ENCODE measurements at regions not wholly inside any gene's neighbourhood (a gene's known extent, or its start where the extent isn't known, plus 50 kb on each side); places are given as distances from the start of the nearest gene placed in this dataset.

DNA sequence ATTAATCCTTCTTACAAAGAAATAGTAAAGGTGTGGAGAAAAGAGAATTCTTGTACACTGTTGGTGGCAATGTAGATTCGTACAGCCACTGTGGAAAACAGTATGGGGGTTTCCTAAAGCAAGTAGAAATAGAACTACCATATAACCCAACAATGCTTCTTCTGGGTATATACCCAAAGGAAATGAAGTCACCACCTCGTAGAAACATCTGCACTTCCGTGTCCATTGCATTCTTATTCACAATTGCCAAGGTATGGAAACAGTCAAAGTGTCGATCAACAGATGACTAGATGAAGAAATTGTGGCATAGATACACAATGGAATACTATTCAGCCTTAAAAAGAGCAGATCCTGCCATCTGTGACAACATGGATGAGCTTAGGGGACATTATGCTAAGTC is 93.4 kb upstream of the TGIF1 start:
- ATAC-seq (ENCODE audit: poor library complexity) (no peak), DNase-seq (peak in 2 of 14 experiments; percentile 6 to 28)
- intact Hi-C loops (cut with DNase I, micrococcal nuclease): no loop called here
- no peaks in the 10 kb centered on the region for H3K36me3 Mint-ChIP-seq (ENCODE audit: low read depth)
- H3K4me3 ChIP-seq (ENCODE audit: low read length): no peak overlapping the region
- H3K36me3 ChIP-seq (ENCODE audit: insufficient read depth, low read length): no peaks in the 10 kb centered on the region
- TF ChIP-seq, protein P1, sequence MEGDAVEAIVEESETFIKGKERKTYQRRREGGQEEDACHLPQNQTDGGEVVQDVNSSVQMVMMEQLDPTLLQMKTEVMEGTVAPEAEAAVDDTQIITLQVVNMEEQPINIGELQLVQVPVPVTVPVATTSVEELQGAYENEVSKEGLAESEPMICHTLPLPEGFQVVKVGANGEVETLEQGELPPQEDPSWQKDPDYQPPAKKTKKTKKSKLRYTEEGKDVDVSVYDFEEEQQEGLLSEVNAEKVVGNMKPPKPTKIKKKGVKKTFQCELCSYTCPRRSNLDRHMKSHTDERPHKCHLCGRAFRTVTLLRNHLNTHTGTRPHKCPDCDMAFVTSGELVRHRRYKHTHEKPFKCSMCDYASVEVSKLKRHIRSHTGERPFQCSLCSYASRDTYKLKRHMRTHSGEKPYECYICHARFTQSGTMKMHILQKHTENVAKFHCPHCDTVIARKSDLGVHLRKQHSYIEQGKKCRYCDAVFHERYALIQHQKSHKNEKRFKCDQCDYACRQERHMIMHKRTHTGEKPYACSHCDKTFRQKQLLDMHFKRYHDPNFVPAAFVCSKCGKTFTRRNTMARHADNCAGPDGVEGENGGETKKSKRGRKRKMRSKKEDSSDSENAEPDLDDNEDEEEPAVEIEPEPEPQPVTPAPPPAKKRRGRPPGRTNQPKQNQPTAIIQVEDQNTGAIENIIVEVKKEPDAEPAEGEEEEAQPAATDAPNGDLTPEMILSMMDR (IDR thresholded peaks at IDR 0.05): no peak
- peaks cover 10% of the 10 kb centered on the region for H3K4me1 Mint-ChIP-seq (ENCODE audit: low read depth)
- H3K27me3 ChIP-seq (ENCODE audit: control insufficient read depth in 1 of 2, insufficient read depth in 2 of 2, low read length in 2 of 2): no peaks in the 10 kb centered on the region
- H3K4me3 Mint-ChIP-seq: no peak overlapping the region
- H3K9me3 ChIP-seq (ENCODE audit: control insufficient read depth in 1 of 2, insufficient read depth in 1 of 2, low read length in 2 of 2): peaks cover 0 to 6% of the 10 kb centered on the region in 2 experiments
- POLR2A ChIA-PET: no interaction called here
- no peak overlapping the region for H3K27ac ChIP-seq (ENCODE audit: low read depth in 1 of 2, low read length in 2 of 2)
- no peaks in the 10 kb centered on the region for H3K4me1 ChIP-seq (ENCODE audit: insufficient read depth, low read length)
- CTCF ChIA-PET: interaction anchor here (1.1 kb wide), 1 partner anchor 60 kb away, joined by 4 read pairs; no protein-coding TSS in a partner anchor
- no peaks in the 10 kb centered on the region for H3K27me3 Mint-ChIP-seq
- H3K9me3 Mint-ChIP-seq: no peaks in the 10 kb centered on the region
- no peak overlapping the region for H3K27ac Mint-ChIP-seq

DNA sequence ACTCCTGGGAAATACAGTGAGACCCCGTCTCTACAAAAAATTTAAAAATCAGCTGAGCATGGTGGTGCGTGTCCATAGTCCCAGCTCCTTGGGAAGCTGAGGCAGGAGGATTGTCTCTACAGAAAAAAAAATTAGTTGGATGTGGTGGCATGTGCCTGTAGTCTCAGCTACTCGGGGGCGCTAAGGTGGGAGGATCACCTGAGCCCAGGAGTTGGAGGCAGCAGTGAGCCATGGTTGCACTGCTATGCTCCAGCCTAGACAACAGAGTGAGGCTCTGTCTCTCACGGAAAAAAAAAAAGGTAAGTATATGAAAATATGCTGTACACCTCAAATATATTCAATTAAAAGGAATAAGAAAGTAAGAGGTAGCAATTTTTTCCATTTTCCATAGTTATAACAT is 92.5 kb upstream of the TGIF1 start:
- no peak overlapping the region for H3K27ac Mint-ChIP-seq
- H3K27me3 Mint-ChIP-seq: no peaks in the 10 kb centered on the region
- Histone ChIP-seq H3K4me1 (ENCODE audit: insufficient read depth, low read length) (no peaks in the 10 kb centered on the region), H3K36me3 (ENCODE audit: insufficient read depth, low read length) (no peaks in the 10 kb centered on the region), H3K27ac (ENCODE audit: low read depth in 1 of 2, low read length in 2 of 2) (no peak overlapping the region), H3K27me3 (ENCODE audit: control insufficient read depth in 1 of 2, insufficient read depth in 2 of 2, low read length in 2 of 2) (no peaks in the 10 kb centered on the region), H3K4me3 (ENCODE audit: low read length) (no peak overlapping the region), H3K9me3 (ENCODE audit: control insufficient read depth in 1 of 2, insufficient read depth in 1 of 2, low read length in 2 of 2) (peaks cover 0 to 6% of the 10 kb centered on the region in 2 experiments)
- no peak for DNase-seq
- H3K9me3 Mint-ChIP-seq: no peaks in the 10 kb centered on the region
- peaks cover 10% of the 10 kb centered on the region for H3K4me1 Mint-ChIP-seq (ENCODE audit: low read depth)
- ChIA-PET CTCF (interaction anchor here (1.1 kb wide), 1 partner anchor 309 kb away, joined by 3 read pairs; no protein-coding TSS in a partner anchor), POLR2A (no interaction called here)
- H3K4me3 Mint-ChIP-seq: no peak overlapping the region
- intact Hi-C loops (cut with DNase I, micrococcal nuclease): no loop called here
- ATAC-seq (ENCODE audit: poor library complexity): no peak
- H3K36me3 Mint-ChIP-seq (ENCODE audit: low read depth): no peaks in the 10 kb centered on the region
- TF ChIP-seq, protein P1 (IDR thresholded peaks at IDR 0.05): no peak

DNA sequence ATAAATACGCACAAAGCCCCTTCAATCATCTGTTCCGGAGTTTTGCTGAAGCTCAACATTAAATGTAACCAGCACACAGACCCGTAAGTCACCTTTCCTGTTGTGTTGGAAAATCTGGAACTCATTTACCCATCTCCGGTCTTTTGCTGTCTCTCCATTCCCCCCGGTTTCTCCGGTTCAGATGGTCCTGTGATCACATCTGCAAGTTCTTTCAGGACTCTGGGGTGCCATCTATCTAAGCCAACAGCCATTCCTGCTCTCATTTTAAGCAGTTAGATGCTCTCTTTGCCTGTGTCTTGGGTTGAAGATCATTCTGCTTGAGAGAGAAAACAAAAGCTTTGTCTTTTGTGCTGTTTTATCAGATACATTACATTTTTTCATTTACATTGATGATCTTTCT is 91.7 kb upstream of the TGIF1 start:
- TF ChIP-seq, protein P1 (IDR thresholded peaks at IDR 0.05): no peak
- H3K4me1 ChIP-seq (ENCODE audit: insufficient read depth, low read length): no peaks in the 10 kb centered on the region
- ChIA-PET CTCF (interaction anchor here (1.1 kb wide), 1 partner anchor 308 kb away, joined by 3 read pairs; no protein-coding TSS in a partner anchor), POLR2A (no interaction called here)
- Mint-ChIP-seq H3K36me3 (ENCODE audit: low read depth) (no peaks in the 10 kb centered on the region), H3K4me1 (ENCODE audit: low read depth) (peaks cover 10% of the 10 kb centered on the region), H3K27ac (no peak overlapping the region), H3K9me3 (no peaks in the 10 kb centered on the region), H3K4me3 (no peak overlapping the region), H3K27me3 (no peaks in the 10 kb centered on the region)
- H3K4me3 ChIP-seq (ENCODE audit: low read length): no peak overlapping the region
- H3K27ac ChIP-seq (ENCODE audit: low read depth in 1 of 2, low read length in 2 of 2): no peak overlapping the region
- DNase-seq (no peak), ATAC-seq (ENCODE audit: poor library complexity) (no peak)
- H3K9me3 ChIP-seq (ENCODE audit: control insufficient read depth in 1 of 2, insufficient read depth in 1 of 2, low read length in 2 of 2): peaks cover 0 to 6% of the 10 kb centered on the region in 2 experiments
- H3K27me3 ChIP-seq (ENCODE audit: control insufficient read depth in 1 of 2, insufficient read depth in 2 of 2, low read length in 2 of 2): no peaks in the 10 kb centered on the region
- intact Hi-C loops (cut with DNase I, micrococcal nuclease): no loop called here
- no peaks in the 10 kb centered on the region for H3K36me3 ChIP-seq (ENCODE audit: insufficient read depth, low read length)
